HG02943 (cell line): ENCODE measurements at regions not wholly inside any gene's neighbourhood (a gene's known extent, or its start where the extent isn't known, plus 50 kb on each side); places are given as distances from the start of the nearest gene placed in this dataset.

Experiments used
- ATAC-seq: cut with Tn5 transposase; IDR thresholded peaks from one replicate; pipeline ENCODE4 v1.9.1; 2021; ENCODE audit warnings: mild to moderate bottlenecking, low read depth, moderate library complexity; ENCODE audit not compliant: unreplicated experiment

DNA sequence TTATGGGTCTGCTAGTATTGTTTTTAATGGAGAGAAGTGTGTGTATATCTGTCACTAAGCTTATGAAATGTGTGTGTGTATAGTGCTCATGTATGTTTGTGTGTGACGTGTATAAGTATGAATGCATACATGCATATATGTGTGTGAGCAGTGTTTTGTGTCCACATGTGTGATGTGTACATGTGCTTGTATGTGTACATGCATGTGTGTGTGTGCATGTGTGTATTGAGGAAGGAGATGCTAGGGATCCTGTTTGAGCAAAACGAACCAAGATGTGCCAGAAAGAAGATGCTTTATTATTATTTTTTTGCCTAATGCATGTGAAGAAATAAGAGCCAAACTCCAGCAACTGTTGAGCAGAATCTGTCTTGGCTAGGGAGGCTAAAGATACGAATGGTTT is 301.3 kb upstream of the SKOR2 start:
- no peak for ATAC-seq

DNA sequence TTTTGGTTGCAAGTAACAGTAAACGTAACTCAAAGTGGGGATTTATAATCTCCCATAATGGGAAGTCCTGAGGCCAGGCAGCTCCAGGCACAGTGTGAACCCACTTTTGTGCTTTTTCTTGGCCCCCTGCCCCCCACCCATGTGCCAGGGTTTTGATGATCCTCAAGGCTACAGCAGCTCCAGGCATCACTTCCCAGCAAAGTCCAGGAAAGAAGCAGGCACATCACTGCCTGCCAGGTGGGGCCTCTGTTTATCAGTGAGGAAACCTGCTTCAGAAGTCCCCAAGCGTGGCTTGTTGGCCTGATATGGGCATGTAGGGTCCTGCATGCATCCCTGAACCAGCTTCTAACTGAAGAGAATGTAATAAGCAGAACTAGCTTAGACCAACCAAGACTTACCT is 299.2 kb upstream of the SKOR2 start:
- no peak for ATAC-seq

DNA sequence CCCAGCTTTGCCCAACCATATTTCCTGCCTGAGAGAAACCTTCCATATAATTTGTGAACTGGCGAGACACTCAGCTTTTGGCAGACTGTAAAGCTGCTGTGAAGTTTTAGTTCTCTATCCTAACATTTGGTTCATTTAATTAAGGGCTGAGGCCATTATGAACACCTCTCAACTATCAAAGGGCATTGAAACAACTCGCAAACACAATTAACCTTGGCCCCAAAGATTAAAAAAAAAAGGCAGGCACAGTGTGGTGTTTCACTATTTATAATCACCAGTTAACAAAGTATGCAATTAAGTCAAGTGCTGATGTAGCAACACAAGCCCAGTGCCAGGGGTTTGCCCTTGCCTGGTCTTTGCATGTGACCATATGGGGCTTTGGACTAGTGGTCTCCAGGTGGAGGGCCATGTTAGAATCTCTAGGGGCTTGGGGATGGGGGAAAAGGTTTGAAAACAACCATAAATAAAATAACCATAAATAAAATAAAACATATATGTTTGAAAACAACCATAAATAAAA is 297.6 kb upstream of the SKOR2 start:
- no peak for ATAC-seq

DNA sequence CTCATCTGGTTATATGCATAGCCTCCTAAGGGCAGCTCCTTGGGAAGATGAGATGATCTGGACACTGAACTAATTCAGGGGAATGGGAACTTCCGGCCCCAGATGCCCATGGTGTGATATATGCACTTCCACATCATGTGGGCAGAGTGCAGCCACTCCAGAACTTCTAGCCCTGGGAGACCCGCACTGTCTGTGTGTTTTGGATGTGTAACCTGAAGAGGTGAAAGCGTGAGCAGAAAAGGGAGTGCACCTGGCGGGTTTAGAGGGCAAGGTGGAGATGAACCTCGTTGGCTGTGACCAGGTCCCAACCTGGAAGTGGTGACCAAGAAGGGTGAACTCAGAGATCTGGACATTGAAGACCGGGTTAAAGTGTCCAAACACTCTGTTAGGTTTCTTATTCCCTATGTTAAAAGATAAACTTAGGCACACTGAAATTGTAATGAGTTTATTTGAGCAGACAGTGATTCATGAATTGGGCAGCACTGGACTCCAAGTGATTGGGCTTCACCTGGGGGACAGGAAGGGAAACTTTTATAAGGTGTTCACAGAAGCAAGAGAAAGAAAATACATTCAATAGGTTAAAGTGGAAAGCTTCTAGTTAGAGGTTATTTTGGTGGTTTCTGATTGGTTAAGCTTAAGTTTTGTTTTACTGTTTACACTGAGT is 296.2 kb upstream of the SKOR2 start:
- ATAC-seq, result no peak

DNA sequence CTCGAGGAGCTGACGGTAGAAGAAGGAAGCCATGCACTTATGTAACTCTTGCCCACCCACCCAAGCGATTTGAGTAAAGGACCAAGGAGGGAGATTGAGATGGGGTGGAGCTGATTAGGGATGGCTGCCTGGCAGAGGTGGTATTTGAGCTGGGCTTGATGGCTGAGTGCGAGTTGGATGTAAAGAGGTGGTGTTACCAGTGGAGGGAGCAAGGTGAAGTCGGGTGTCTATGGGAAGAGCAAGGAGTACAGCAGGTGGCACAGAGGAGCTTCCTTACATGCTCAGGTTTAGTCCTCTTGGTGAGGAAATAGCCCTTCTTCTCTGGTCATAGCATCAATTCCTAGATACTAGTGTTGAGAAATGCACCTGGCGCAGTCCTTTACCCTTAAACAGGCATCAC is 294.2 kb upstream of the SKOR2 start:
- no peak for ATAC-seq

DNA sequence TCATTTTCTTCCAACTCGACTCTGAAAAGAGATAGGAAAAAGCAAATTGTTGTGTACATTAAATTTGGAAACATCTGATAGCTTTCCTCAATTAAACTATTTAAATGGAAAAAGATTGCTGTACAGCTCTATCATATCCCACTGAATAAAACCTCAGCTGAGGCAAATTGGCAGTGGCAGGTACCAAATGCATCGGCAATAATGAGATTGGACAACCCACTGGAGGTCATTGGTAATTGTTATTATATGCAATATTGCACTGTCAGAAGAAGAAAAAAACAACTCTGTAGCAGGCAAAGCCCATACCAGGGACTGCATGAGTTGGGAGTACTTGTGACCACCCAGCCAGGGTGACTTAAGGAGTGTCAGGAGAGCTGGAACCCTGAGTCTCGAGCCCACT is 291.6 kb upstream of the SKOR2 start:
- ATAC-seq, result no peak

DNA sequence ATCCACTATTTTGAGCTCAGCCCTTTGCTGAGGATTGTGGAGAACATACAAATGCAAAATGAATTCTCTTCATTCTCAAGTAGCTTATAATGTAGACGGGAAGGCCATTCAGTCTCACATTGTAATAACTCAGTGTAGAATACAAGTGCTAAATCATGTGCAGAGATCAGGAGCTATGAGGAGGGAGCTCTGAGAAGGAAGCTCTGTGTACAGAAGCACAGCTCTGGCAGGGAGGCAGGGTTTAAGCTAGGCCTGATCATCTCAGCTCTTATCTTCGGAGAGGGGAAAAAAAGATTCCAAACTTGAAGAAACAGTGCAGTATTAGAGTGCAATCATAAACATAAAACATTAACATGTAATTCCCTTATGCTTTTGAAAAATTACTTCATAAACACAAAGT is 291.1 kb upstream of the SKOR2 start:
- ATAC-seq, result no peak

DNA sequence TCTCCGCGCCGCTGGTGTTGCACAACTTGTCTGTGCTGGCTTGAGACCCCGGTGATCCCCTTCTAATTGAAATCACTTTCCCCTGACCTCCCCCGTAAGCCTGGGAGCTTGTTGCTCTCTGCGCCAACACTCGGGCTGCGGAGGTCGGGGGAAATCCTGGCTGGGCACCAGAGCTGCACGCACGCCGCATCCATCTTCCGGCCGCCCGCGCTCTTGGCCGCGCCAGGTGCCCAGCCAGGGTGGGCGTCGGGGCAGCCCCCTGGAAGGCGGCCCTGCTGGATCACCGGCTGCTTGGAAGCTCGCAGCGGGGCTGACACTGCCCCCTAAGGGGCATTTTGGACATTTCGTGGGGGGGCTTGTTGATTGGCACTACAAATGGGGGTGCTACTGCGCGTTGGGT is 280.3 kb upstream of the SKOR2 start:
- ATAC-seq, result no peak

DNA sequence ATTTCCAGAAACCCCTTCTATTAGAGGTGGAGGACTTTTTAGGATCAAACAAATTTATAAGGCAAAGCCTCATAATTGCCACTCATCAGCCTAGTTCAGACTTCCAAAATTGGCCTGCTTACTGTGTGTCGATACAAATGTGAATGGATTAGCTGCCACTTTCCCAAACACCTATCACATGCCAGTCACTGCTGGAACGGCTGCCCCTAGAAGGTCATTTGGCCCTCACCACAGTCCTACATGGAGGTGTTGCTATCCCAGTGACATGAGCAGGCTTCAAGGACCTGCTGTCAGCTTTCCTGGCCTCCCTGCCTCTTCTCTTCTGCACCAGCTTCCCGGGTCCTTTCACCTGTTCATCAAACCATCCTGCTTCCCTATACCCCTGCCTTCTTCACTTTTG is 279.2 kb upstream of the SKOR2 start:
- ATAC-seq, result no peak

DNA sequence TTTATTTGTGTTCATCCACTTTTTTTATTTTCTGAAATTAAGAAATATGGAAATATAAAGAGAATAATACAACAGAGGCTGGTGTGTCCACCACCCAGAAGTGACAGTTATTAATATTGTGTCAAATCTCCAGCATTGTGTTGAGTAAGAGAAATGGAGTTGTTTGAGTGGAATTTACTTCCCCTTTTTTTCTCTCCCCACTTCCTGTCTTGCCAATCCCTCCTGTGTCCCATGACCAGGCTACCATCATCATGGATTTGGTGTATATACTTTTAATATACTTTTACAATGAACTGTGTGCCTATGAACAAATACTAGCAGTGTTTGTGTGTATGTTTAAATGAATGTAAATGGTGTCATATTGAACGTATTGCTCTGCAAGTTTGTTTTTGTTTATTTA is 276.9 kb upstream of the SKOR2 start:
- no peak for ATAC-seq

DNA sequence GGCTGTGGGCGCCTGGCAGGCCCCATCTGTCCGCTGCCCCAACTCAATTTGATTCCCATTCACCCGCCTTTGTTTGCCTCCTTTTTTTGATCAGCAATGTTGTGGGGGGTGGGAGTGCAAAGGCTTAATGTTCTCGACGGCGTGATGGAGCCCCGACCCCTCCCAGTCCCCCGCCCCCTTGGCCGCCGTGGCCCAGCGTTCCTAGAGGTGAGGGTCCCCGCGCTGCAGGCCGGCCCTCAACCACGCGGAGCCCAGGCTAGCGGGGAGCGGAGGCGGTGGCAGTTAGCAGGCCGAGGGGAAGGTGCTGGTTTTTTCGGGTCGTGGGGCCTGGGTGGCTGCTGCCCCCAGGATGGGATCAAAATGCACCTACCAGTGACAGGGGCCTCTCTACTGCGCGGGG is 274.7 kb upstream of the SKOR2 start:
- no peak for ATAC-seq

DNA sequence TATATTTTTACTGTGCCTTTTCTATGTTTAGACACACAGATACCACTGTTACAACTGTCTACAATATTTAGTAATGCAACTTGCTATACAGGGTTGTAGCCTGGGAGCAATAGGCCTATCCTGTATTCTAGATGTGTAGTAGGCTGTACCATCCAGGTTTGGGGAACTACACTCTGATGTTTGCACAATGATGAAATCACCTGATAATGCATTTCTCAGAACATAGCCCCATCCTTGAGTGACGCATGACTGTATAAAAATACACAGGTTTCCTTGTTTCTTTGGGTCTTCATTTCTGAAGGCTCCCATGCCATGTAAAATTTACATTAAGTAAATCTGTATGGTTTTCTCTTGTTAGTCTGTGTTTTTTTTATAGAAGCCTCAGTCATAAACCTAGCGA is 270.9 kb upstream of the SKOR2 start:
- no peak for ATAC-seq

DNA sequence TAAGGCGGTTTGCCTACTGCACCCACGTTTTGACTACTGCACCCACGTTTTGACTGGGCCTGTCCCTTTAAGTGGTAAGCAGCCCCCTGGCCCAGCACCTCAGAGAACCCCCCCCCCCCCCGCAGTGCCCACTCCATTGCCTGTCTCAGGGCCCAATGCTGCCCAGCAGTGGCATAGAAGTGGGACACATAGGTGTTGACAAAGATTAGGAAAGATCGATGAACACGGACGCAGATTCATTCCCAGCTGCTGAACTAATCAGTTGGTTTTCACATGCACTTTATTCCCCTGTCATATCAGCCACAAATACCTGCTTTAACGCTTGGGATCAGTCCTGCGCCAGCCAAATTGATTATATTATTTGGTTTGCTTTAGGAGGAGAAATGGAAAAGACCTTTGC is 268.8 kb upstream of the SKOR2 start:
- ATAC-seq, result no peak

DNA sequence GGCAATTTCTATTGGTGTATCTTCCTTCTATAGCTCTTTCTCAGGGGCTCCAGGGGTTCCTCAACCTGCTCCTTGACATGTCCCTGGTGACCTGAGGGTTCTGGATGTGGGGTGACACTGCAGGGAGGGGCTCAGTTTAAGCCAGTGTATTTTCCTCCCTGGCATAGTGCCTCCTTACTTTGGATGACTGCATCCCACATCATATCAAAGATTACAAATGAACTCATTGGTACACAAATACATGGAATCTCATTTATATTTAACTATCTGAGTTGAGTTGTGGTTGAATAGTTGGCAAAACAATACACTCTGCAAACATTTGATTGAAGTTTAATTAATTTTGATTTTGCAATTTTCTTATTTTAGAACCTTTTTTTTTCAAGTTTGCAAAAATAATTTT is 268.2 kb upstream of the SKOR2 start:
- no peak for ATAC-seq

DNA sequence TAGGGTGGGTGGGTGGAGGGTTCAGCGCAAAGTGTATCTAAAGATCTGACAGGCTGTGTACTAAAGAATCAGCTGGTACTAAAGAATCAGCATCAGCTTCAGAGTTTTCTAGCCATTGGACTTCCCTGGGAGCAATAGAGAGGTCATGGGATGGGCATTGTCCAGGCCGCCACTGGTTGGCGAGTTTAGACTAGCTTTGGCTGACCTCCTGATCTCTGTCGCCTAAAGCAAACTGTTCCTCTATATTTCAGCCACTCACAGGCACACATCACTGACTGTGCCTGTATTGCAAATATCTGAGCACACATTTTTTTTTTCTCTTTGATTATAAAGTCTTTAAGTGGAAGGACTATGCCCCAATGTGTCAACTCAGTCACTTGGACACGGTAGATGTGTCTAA is 267.8 kb upstream of the SKOR2 start:
- no peak for ATAC-seq

DNA sequence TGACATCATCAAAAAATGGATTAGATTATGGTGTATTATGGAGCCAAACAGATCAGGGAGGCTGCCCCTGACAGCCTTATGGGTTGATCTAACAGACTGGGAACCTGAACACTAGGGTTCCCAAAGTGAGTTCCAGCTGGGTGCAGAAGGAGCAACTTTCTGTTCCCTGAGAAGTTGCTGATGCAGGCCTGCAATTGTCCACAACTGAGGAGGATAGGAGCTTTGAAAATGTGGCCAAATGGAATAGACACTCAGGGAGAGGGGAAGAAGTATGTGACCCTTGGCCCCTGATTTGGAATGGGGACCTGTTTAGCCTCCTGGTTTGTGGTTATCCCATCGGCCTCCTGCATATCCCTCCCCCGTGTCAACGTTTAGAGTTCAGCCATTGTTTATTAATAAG is 262.2 kb upstream of the SKOR2 start:
- no peak for ATAC-seq

DNA sequence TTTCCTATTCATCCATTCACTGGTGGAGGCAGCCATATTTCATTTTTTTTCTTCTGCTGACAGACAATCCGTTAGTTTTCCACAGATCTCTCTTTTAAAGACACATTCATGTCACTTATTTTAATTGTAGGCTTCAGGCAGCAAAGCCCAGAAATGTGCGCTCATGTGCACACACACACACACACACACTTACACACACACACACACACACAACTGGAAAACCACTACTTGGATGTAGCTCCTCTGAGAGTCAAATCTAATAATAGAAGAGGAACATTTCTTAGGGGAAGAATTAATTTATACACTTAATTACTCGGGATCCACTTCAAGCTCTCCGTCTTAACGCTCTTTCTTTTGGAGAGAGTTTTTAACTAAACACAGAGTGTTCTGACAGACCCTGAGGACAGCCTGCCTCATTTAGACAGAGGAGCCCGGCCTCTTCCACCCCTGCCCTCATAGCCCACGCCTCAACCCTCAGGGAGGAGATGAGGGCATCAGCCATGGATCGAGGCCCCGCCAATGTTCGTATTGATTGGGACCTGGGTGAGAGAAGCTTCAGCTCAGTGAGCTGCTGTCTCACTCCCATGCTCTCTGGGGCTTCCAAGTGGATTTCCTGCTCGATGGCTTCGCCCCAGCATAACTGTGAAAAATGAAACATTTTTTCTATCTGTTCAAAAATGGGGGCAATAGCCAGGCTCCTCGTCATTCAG is 261.4 kb upstream of the SKOR2 start:
- ATAC-seq, result no peak

DNA sequence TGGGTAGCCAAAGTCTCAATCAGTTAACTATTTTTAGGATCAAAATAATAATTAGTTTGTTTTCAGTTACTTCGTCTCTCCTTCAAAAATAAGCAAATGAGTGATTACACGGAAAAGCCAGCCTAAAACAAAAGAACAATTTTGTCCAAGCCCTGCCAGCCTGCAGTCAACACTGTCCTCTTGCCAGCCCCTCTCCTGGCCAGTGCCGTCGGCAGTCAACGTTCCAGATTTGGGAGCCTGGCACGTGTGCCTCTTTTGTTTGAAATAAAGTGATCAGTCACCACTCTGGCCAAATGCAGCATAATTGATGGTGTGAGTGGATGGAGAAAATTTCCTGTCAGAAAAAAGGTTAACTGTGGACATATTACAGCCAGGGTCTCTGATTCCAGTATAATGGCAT is 260.6 kb upstream of the SKOR2 start:
- no peak for ATAC-seq

DNA sequence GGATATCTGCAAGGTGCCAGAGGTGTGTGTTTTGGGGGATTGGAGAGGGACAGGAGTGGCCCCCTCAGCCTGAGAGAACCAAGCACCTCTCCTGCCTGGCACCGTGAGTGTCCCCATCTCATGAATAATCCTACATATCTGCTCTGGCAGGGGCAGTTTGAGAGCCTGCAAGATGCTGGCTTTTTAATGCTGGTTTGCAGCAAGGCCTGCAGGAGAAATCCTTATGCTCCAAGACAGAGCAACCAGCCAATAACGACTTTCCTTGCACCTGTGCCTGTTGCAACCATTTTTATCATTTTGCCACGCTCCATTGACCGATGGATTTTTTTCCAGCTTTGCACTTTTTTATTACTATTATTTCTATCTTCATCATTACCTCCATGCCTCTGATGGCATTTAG is 259.4 kb upstream of the SKOR2 start:
- no peak for ATAC-seq

DNA sequence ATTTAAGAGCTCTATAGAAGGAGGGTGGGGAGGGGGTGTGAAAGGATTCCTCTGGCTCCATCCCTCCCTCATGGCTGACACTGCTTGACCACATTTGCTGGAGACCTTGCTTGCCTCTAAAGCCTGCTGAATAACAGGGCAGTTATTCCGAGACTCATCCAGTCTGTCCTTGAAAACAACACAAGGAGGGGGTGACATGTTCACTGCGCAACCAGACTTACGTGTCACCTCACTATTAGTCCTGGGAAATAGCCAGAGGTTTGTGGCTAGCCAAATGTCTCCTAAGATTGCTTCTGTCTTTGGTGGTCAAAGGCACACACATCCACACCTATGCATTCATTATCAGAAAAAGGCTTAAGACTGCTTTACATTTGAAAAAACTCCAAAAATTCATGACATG is 256.2 kb upstream of the SKOR2 start:
- no peak for ATAC-seq

DNA sequence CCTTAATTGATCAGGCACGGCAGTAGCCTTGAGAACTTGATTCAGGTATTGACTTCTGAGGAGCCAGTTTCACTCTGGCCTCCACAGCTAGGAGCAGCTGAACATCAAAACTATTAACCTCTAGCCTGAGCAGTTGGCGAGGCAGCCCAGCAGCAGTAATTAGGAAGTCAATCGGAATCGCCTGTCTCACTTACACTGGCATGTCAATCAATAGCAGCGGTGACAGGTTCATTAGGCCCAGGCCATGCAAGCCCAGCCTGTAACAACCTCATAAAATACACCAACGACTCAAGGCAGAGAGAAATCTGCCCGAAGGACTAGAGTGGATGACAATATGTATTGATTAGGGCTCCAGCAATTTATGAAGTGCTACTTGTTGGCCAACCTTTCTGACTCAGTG is 255.4 kb upstream of the SKOR2 start:
- ATAC-seq, result no peak

DNA sequence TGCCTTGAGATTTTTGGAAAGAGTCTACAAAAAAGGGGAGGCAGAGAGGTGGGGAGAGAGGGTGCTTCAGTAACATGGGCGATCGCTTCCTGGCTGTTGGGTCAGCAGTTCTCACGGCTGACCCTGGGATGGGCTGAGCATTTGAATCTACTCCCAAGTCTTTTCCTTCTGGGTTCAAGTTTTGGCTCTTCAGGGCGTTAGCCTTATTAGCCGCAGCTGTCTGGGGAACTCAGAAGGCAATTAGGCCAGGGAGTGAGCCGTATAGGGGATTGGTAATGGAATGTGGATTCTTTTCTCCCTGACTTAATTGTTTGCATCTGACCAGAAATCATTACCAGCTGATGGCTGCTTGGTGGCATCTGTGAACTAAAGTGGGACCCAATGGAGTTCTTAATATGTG is 250.5 kb upstream of the SKOR2 start:
- ATAC-seq, result no peak
